ENCODE measurements at regions not wholly inside any gene's neighbourhood (a gene's known extent, or its start where the extent isn't known, plus 50 kb on each side); places are given as distances from the start of the nearest gene placed in this dataset.

- Mint-ChIP-seq H3K36me3 (ENCODE audit: insufficient read depth, unreplicated experiment) (no peaks in the 10 kb centered on the region), H3K4me1 (ENCODE audit: low read depth, unreplicated experiment) (no peaks in the 10 kb centered on the region), H3K9me3 (ENCODE audit: low read depth, unreplicated experiment) (peaks cover 3% of the 10 kb centered on the region), H3K27ac (ENCODE audit: unreplicated experiment) (no peak overlapping the region), H3K4me3 (ENCODE audit: low read depth, unreplicated experiment) (no peak overlapping the region), H3K27me3 (ENCODE audit: unreplicated experiment) (peaks cover 57% of the 10 kb centered on the region)
- intact Hi-C loops (cut with micrococcal nuclease; ENCODE audit: unreplicated experiment), result no loop called here
- TF ChIP-seq, protein P1, sequence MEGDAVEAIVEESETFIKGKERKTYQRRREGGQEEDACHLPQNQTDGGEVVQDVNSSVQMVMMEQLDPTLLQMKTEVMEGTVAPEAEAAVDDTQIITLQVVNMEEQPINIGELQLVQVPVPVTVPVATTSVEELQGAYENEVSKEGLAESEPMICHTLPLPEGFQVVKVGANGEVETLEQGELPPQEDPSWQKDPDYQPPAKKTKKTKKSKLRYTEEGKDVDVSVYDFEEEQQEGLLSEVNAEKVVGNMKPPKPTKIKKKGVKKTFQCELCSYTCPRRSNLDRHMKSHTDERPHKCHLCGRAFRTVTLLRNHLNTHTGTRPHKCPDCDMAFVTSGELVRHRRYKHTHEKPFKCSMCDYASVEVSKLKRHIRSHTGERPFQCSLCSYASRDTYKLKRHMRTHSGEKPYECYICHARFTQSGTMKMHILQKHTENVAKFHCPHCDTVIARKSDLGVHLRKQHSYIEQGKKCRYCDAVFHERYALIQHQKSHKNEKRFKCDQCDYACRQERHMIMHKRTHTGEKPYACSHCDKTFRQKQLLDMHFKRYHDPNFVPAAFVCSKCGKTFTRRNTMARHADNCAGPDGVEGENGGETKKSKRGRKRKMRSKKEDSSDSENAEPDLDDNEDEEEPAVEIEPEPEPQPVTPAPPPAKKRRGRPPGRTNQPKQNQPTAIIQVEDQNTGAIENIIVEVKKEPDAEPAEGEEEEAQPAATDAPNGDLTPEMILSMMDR (IDR thresholded peaks at IDR 0.05; ENCODE audit: unreplicated experiment), result no peak
- DNase-seq, result no peak
- no TSS peak for BruUV-seq (replicated peaks)
- CTCF ChIA-PET, result no interaction called here
Observed at GRCh38 chr15:93359060-93359408, 270.0 kb upstream of the RGMA start.

GRCh38 chr15:93358166-93359059 is 269.4 kb upstream of the RGMA start:
- no TSS peak for BruUV-seq (replicated peaks)
- CTCF ChIA-PET, result no interaction called here
- H3K36me3 Mint-ChIP-seq (ENCODE audit: insufficient read depth, unreplicated experiment), result no peaks in the 10 kb centered on the region
- TF ChIP-seq, protein P1 (IDR thresholded peaks at IDR 0.05; ENCODE audit: unreplicated experiment), result no peak
- no peak overlapping the region for H3K27ac Mint-ChIP-seq (ENCODE audit: unreplicated experiment)
- no peaks in the 10 kb centered on the region for H3K4me1 Mint-ChIP-seq (ENCODE audit: low read depth, unreplicated experiment)
- intact Hi-C loops (cut with micrococcal nuclease; ENCODE audit: unreplicated experiment), result no loop called here
- H3K9me3 Mint-ChIP-seq (ENCODE audit: low read depth, unreplicated experiment), result peaks cover 3% of the 10 kb centered on the region
- H3K4me3 Mint-ChIP-seq (ENCODE audit: low read depth, unreplicated experiment), result no peak overlapping the region
- no peak for DNase-seq
- peaks cover 57% of the 10 kb centered on the region for H3K27me3 Mint-ChIP-seq (ENCODE audit: unreplicated experiment)

- intact Hi-C loops (cut with micrococcal nuclease; ENCODE audit: unreplicated experiment), result no loop called here
- Mint-ChIP-seq H3K4me1 (ENCODE audit: low read depth, unreplicated experiment) (no peaks in the 10 kb centered on the region), H3K9me3 (ENCODE audit: low read depth, unreplicated experiment) (no peaks in the 10 kb centered on the region), H3K27me3 (ENCODE audit: unreplicated experiment) (peaks cover 48% of the 10 kb centered on the region), H3K27ac (ENCODE audit: unreplicated experiment) (no peak overlapping the region), H3K4me3 (ENCODE audit: low read depth, unreplicated experiment) (no peak overlapping the region), H3K36me3 (ENCODE audit: insufficient read depth, unreplicated experiment) (no peaks in the 10 kb centered on the region)
- no TSS peak for BruUV-seq (replicated peaks)
- TF ChIP-seq, protein P1 (IDR thresholded peaks at IDR 0.05; ENCODE audit: unreplicated experiment), result no peak
- CTCF ChIA-PET, result no interaction called here
- DNase-seq, result no peak
Observed at GRCh38 chr15:93348711-93349545, 259.9 kb upstream of the RGMA start.

- Mint-ChIP-seq H3K36me3 (ENCODE audit: insufficient read depth, unreplicated experiment) (no peaks in the 10 kb centered on the region), H3K4me1 (ENCODE audit: low read depth, unreplicated experiment) (no peaks in the 10 kb centered on the region), H3K9me3 (ENCODE audit: low read depth, unreplicated experiment) (no peaks in the 10 kb centered on the region), H3K27ac (ENCODE audit: unreplicated experiment) (no peak overlapping the region), H3K4me3 (ENCODE audit: low read depth, unreplicated experiment) (no peak overlapping the region), H3K27me3 (ENCODE audit: unreplicated experiment) (peaks cover 58% of the 10 kb centered on the region)
- BruUV-seq (replicated peaks), result no TSS peak
- no peak for DNase-seq
- CTCF ChIA-PET, result no interaction called here
- TF ChIP-seq, protein P1 (IDR thresholded peaks at IDR 0.05; ENCODE audit: unreplicated experiment), result no peak
- intact Hi-C loops (cut with micrococcal nuclease; ENCODE audit: unreplicated experiment), result no loop called here
Observed at GRCh38 chr15:93347986-93348385, 259.0 kb upstream of the RGMA start.
